HG02610 (cell line): ENCODE measurements at regions not wholly inside any gene's neighbourhood (a gene's known extent, or its start where the extent isn't known, plus 50 kb on each side); places are given as distances from the start of the nearest gene placed in this dataset.

Experiments used
- ATAC-seq: cut with Tn5 transposase; IDR thresholded peaks from one replicate; pipeline ENCODE4 v1.9.1; 2021; ENCODE audit warnings: mild to moderate bottlenecking, moderate library complexity; ENCODE audit not compliant: unreplicated experiment

DNA sequence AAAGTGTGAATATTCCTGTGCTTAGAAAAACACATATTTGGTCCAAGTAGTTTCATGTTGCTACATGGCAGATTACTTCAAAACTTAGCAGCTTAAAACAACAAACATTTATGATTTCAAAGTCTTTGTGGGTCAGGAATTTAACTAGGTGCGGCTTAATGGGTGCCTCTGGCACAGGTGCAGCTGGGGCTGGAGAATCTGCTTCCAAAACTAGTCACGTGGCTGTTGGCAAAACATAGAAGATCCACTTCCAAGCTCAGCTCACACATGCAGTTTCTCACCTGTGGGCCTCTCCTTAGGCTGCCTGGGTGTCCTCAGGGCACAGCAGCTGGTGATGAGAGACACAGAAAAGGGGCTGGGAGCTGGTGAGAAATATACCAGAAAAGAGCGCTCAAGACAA, 263.4 kb downstream of the TTLL7 start:
- ATAC-seq: no peak

DNA sequence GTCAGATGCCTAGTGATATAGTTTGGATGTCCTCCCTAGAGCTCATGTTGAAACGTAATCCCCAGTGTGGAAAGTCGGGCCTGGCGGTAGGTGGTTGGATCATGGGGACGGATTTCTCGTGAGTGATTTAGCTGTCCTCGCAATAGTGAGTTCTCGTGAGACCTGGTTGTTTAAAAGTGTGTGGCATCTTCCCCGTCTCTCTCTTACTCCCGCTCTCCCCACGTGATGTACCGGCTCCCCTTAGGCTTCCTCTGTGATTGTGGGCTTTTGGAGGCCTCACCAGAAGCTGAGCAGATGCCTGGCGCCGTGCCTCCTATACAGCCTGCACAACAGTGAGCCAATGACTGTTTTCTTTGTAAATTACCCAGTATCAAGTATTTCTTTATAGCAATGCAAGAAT, 264.5 kb downstream of the TTLL7 start:
- ATAC-seq: no peak

DNA sequence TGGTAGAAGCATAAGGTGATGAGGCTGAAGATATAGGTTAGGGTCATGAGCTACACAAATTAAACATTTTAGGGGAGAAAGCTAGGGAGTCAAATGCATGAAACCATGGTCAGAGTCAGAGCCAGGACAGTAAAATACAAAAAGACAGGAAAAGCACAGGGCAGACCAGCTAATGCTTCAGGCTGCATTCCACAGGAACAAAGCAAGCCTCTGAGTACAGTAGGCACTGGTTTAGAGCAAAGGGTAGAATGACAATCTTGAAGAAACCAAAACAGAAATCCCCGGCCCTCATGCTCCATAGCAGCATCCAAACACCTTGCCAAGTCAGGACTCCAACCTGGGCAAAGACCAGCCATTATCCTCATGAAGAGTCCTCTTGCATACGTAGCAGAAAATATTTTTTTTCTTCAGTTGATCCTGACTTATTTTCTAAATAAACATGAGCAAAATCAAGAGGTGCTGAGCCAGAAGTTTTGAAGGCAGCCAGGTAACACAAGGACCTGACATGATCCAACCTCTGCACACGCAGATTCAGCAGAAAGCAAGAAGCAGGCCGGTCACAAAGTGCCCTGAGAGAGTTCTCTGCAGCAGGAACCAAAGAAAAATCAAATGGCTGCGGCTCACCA, 273.1 kb downstream of the TTLL7 start:
- no peak for ATAC-seq

DNA sequence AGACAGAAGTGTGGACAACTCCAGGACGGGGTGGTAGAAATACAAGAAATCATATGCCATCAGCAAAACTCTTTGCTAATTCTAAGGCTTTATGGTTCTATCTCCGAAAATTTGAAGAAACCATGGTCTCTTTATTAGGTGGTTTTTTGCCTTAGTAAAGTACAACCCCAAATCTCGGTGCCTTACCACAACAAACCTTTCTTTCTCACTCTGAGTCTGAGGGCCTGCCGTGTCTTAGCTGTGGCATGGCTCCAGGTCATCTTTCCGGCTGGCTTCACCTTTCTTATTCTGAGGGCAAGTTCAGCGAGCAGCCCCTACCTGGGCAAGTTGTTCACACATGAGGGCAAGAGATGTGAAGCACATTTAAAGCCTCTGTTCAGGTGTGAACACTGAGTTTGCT, 280.6 kb downstream of the TTLL7 start:
- ATAC-seq: peak; percentile 81

DNA sequence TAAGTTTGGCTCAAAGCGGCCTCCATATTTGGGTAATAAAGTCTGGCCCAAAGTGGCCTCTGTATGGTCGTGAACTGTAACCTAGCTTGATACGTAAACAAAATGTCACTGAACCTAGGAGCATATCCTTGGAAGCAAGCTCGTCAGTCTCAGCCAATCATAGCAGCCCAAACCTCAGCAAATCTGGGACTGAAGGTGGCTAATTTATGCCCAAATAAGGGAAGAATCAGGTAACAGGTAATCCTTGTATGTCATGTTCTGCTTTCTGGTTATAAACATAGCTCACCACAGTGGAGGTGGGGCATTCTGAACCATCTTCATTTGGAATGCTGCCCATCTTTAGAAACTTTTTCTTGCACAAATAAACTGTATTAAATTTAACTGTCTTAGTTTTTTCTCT, 281.1 kb downstream of the TTLL7 start:
- ATAC-seq: no peak

DNA sequence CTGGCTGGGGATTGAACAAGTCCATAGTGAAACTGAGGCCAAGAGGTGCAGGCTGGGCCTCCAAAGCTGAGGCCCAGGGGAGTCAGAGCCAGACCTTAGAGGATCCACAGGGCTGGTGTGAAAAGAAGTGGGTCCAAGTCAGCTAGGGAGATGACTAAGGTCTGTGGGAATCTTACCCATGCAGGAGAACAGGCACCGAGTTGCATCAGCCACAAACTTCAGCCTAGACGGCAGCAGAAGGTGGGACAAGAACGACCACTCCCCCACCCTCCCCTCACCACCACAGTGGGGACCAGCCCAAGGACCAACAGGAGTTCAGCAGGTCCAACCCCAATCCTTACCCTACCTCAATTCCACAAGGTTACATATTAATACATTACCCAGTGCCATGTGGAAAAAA, 282.3 kb downstream of the TTLL7 start:
- no peak for ATAC-seq

DNA sequence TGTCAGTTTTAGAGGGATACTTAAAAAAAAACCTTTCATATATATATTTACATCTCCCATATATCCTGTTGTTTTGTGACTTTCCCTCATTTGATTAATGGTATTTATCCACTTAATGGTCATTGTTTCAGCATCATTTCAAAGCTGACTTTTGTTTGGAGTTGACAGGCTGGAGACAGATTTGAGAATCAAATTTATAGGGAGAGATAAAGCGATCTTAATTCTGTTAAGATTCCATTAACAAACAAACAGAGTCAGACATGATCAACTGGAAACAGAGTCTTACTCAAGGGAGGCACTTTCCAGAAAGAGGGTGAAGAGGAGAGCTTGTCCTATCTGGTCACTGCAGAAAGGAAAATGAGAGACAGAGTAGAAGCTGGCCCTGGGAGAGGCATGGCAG, 283.4 kb downstream of the TTLL7 start:
- no peak for ATAC-seq

DNA sequence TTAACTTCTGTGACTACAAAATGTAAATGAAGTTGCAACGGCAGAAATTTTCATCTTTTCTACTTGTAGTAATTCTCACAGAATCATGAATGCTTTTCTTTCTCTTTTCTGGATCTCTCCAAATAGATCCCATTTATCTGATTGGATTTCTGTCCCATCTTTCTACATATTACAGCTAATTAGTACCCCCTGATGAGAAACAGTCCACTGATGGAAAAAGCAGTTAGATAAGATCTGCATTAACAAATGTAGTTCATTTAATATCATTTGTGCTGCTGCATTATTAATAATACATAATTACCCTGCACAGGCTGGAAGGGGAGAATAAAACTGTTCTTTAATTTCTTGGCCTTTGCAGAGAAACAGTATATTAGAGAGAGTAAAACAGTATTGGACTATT, 289.3 kb downstream of the TTLL7 start:
- ATAC-seq: no peak

DNA sequence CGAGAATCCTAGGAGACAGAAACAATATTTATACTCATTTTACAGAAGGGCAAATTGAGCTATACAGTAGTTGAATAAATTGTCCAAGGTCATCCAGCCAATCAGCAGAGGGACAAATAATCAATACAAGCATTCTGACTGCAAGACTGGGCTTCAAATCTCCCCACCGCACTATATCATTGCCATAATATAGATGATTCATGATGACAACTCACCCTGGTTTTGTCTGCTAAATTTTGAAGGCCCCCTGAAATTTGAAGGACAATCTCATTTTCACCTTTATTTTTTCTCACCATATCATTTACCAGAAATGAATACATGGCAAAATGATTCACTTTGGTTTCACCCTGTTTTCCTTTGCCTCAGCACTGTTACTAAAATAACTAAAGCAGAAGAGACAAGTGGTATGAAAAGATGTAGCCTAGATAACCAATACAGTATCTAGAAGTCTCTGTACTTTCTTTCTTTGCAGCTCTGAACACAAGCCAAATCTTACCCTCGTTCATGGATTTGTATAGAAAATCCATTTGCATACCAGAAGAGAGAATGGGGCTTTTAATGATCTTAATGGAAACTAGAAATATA, 292.5 kb downstream of the TTLL7 start:
- no peak for ATAC-seq

DNA sequence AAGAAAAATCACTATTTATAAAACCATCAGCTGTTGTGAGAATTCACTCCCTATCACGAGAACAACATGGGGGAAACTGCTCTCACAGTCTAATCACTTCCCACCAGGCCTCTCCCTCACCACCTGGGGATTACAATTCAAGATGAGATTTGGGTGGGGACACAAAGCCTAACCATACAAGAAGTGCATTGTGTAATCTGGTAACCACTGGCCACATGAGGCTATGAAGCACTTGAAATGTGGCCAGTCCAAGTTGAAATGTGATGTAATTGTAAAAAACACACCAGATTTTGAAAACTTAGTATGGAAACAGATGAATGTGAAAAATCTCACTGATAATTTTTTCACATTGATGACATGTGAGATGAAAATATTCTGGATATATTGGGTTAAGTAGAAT, 293.8 kb downstream of the TTLL7 start:
- ATAC-seq: no peak

DNA sequence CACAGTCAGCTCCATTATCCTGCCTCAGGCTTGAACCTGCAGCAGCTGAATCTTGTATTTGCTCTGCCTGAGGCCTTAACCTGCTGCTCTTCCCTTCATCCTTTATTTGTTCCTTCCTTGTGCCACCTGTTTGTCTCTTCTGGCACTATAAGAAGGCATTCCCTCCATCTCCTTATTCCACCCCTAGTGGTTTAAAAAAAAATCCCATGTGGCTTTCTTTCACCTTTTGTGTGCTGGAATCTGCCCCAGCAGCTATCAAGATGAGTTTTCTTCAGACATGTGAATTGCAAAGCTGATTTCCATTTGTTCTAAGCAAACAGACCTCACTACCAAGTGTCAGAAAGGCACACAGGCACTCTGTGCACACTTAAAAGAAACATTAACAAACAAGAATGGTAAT, 294.6 kb downstream of the TTLL7 start:
- no peak for ATAC-seq

DNA sequence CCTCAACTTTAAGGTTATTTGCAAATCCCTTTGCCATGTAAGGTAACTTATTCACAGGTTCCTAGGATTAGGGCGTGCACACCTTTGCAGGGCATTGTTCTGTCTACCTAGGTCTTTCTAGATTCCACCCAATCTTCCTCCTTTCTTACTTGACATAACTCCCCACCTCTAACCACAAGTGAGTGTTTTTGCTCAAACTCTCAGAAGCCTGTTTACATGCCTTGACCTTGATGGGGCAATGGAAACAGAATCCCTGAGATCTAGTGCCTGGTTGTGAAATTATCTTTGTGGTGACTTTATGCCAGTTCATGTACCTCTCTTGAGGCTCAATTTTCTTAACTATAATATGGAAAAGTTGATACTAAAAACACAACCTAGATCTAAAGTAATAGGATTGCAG, 296.6 kb downstream of the TTLL7 start:
- ATAC-seq: no peak

DNA sequence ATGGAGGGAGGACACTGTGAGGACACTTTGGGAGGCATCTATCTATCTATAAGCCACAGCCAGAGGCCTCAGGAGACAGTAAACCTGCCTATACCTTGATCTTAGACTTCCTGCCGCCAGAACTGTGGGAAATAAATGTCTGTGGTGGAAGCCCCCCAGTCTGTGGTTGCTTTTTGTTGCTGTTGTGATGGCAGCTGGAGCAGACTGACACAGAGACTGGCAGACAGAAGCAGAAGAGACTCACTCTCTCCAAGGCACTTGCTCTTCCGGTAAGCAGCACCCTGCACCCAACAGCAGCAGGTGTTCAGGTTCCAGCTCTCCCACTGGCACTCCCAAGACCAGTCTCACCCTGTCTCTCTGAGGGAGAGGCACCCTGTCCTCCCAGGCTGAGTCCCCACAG, 297.6 kb downstream of the TTLL7 start:
- ATAC-seq: no peak

DNA sequence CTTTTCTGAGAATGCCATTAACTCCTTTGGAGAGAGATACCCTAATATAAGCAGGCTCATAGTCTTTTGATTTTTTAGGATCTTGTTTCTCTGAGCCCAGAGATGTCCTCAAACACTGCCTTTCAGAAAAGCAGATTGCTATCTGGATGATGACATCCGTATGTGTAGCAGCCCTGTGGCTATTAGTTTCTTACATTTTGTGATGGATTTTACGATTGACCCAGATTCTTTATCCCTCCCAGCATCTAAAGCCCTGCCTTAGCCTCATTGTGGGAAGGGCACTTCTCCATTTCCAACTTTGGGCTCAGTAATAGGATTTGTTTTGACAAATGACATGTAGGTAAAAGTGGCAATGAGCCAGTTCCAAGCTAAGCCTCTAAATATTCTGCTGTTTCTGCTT, 300.3 kb downstream of the TTLL7 start:
- no peak for ATAC-seq

DNA sequence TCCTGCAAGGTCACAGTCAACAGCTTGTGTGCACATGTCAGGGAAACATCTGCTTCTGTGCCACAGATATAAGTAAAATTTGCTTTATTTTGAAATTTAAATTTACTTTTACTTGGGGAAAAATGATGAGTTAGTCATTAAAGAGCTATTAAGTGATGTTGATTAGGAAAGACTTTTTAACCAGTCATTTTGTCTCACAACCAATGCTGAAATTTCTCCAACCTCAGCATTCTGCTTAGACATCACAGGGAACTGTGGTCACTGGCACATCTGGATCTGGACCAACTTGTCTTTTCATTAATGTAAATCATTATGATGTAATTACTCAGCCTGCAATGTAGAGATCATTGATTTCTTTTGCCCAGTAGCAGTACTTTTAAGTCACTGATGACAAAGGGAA, 301.0 kb downstream of the TTLL7 start:
- ATAC-seq: no peak

DNA sequence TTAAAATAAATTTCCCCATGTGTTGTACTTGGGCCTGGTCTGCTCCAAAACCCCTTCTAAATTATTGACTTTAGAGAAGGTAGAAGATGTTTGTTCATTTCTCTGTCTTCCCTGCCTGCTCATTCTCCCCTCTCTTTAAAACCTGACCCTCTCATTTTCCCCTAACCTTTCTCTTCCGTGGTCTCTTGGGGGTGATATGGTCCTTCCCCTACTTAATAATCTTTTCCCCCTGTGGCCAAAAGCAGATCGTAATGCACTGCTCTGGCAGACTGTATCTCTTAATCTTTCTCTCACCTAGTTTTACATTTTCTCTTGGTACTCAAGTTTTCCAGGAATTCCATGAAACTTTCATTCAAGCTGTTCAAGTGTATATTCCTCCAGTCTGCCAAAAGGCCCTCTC, 301.7 kb downstream of the TTLL7 start:
- no peak for ATAC-seq

DNA sequence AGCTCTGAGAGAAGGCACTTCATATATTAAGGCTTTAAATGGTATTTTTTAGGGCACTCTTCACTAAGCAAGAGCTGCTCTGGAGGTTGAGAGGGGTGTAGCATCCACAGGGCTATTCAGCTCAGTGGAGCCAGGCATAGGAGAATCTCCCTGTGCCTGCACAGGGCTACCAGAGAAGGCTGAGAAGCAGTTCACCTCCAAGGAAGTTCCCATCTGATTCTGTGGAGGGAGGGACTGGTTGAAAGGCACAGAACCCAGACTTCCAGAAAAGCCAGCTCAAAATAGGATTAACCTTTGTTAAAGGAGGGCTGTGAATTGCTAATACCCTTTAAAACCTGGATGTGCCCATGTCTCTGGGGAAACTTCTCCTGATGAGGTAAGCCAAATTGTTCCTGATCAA, 304.5 kb downstream of the TTLL7 start:
- ATAC-seq: no peak

DNA sequence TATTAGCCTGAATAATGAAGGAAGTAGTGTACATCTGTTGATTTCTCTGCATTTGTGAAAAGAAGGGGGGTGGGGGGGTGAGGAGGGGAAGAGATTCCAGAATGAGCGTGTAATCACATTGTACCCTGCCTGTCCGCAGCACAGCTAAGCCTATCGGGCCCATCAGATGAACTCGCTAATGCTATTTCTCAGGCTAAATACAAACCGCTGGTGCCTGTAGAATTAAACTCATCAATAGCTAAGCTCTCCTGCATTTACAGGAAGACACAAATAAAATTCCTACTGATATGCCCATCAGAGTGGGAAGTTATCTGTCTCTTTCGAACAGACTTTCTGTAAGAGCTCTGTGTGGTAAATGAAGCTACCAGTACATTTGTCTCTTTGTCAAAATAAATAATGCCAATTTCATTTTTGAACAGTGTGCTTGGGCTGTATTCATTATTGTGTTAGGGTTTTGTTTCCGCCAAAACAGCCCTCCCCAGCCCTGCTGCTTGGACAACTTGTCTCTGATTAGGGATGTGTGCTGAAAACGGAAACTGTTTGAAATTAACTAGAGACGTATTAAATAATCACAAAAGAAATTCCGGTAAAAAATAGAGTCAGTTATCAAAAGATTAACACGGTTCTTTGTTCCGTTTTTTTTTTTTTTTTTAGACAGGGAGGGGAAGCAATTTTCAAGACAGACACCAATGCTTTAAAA, 305.4 kb downstream of the TTLL7 start:
- ATAC-seq: no peak

DNA sequence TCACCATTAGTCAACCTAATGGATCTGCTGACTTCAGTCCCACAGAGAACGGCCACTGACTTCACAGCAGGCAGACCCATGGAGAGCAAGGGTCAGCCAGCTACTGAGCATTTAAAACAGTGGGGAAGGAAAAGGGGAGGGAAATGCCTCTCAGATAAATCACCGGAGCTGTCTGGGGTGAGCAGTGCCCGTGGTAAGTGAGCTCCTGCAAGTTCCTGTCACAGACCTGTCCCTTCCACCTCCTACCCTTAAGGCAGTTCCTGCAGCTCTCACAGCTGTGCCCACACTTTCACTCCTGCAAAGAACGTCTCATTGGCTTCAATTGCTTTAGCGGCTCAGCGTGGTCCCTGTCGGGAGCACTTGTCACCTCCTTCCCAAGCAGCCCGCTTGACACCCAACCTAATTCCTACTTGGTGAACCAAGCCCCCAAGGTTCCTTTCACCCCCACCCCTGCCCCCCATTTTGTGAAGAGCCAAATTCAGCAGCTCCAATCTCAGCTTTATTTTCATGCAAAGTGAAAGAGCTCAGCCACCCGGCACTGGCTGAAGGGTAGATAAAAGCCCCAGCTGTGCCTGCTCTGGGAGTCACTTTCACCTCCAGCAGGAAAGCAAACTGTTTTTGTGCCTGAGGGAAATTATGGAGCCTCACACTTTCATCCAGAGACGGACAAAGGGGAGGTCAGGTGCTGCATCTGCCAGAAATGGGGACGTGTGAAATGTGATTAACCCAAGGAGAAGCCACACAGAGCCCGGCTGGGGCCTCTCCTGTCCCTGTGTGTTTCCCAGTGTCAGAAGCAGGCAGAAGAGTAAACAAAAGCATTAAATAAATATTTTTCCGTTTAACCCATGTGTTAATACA, 306.2 kb downstream of the TTLL7 start:
- no peak for ATAC-seq

DNA sequence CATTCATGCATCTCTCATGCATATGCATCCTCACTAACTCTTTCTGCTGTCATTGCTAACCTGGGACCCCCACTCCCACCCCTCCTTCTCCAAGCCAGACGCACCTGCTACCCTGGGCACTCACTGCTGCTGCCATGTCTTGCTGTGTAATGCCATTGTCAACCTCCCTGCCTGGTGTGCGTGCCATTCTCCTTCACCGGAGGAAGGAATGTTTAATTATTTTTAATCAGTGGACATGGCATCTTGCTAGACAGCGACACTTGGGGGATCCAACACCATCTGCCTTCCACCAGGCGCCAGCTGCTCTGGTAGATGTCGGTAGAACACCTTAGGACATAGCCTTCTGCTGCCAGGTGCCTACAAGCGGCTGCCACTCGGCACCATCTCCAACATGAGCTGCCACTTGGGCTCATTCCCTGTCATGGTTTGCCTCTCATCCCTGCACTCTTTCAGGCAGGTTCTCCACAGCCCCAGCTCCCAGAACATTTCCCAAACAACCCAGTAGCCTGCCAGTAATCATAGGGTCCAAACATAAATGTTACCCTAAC, 306.9 kb downstream of the TTLL7 start:
- no peak for ATAC-seq
